Renal cortical epithelial cell (primary cell): ENCODE measurements at regions not wholly inside any gene's neighbourhood (a gene's known extent, or its start where the extent isn't known, plus 50 kb on each side); places are given as distances from the start of the nearest gene placed in this dataset.
"Not testable (repeated sequence)": the region's sequence is repeated elsewhere in the genome, so short reads cannot be mapped to it uniquely, and the experiment has no call there.

ENCODE experiments used
- DNase-seq: peaks from one replicate; pipeline ENCODE4 v3.0.0-alpha.2; 2011; ENCODE audit warnings: low read depth

GRCh38 chrX:74251006-74251930, 52.7 kb upstream of the ZCCHC13 start:
- peak; percentile 71 for DNase-seq

- DNase-seq: no peak
Observed at GRCh38 chrX:74250574-74250973, 53.4 kb upstream of the ZCCHC13 start.

DNA sequence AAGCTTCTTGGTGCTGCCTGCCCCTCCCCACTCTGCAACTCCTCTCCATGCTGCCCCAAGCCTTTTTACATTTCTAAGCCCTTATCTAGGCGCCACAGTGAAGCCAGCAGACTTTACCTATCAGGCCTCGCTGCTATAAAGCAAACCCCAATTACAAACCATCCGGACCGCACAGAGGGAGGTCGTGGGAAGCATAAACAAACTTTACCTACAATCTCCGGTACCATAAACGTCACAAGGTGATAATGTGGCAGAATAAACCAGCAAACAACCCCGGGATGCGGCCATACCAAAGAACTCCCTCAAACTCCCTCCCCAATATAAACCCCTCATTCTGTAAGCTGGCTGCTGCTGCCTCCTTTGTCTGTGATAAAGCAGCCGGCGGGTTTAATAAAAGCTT, 54.0 kb upstream of the ZCCHC13 start:
- no peak for DNase-seq

GRCh38 chrX:74248889-74249288, 55.1 kb upstream of the ZCCHC13 start:
- DNase-seq: peak; percentile 11

- no peak for DNase-seq
Observed at GRCh38 chrX:74246524-74246923, 57.5 kb upstream of the ZCCHC13 start.

GRCh38 chrX:74242484-74243138, 61.4 kb upstream of the ZCCHC13 start:
- no peak for DNase-seq

DNA sequence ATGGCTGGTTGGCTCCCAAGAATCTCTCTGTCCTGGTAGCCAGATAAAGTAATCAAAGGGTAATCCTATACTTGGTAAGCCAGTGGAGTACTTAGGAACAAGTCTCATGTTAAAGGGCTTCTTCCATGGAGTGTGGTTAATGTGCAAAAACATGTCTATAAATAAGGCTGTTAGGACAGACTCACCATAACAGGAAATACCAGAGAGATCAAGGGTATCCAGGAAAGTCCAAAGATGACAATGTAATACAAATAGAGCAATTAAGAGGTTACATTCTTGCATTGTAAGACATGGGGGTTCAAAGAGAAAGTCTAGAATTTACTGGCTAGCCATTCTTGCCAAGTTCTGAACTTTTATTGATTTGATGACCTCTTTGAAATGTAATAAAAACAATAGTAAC, 61.9 kb upstream of the ZCCHC13 start:
- peak; percentile 76 for DNase-seq

GRCh38 chrX:74238771-74239170, 65.2 kb upstream of the ZCCHC13 start:
- no peak for DNase-seq

GRCh38 chrX:74234818-74235217, 69.2 kb upstream of the ZCCHC13 start:
- no peak for DNase-seq

GRCh38 chrX:74232859-74233258, 71.1 kb upstream of the ZCCHC13 start:
- DNase-seq: peak; percentile 13

- DNase-seq: peak; percentile 37
Observed at GRCh38 chrX:74231625-74232024, 72.4 kb upstream of the ZCCHC13 start.

DNA sequence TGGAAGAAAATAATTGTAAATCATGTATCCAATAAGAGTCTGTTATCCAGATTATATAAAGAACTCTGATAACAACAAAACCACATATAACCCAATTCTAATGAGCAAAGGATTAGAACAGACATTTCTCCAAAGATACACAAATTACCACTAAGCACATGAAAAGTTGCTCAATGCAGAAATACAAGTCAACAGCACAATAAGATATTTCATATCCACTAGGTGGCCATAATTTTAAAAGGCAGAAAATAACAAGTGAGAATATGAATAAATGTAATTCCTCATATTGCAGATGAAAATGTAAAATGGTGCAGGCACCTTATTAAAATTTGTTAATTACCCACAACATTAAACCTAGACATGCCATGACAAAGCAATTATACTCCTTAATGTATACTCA, 73.9 kb upstream of the ZCCHC13 start:
- DNase-seq: no peak

- no peak for DNase-seq
Observed at GRCh38 chrX:74225111-74225510, 78.9 kb upstream of the ZCCHC13 start.

GRCh38 chrX:74220277-74220676, 83.7 kb upstream of the ZCCHC13 start:
- no peak for DNase-seq

GRCh38 chrX:74218895-74219294, 85.1 kb upstream of the ZCCHC13 start:
- DNase-seq: no peak

DNA sequence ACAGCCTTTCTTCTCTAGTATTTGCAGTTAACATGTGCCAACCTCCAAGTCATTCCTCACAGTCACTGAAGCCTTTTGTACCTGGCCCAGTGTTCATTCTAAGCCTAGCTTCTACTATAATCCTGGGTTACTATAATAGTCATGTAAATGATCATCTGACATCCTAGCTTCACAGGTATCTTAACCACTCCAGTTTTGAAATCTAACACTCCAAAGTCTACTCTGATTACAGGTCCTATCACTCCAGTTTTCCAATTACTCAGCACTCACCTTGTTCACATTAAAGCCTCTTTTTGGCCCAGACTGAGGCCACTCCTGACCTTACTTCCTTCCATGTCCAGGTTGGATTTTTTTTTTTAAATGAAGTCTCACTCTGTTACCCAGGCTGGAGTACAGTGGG, 87.6 kb upstream of the ZCCHC13 start:
- no peak for DNase-seq

DNA sequence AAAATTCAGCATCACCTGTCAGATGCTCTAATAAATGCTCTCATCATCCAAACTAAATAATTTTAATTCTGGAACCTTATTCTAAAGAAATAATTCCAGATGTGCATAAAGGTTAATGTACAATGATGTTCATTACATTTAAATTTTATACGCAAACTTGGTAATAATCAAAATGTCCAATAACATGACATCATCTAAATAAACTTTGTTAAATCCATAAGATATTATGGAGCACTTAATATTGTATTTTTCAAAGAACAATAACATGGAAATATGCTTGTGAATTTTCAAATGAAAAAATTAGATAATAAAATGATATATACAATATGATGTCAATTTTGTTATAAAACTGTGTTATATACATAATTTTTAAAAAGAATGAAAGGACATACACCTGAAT, 92.1 kb upstream of the ZCCHC13 start:
- no peak for DNase-seq

DNA sequence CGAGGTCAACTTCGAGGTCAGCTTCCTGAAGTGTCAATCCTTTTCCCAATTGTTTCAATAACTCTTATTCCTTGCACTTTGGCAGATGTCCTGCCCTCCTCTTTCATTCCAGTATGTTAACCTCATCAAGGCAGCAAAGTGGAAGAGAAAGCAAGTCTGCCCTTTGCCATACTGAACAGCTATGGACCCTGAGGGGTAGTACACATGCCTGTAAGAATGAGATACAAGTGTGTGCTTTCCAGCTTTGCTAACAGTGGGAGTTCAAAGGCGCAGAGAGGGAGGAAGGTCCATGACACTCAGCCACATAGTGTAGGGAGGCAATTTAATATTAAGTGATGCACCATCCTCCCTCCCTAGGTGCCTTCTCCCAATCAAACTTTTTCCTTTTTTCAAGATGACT, 96.4 kb upstream of the ZCCHC13 start:
- no peak for DNase-seq

GRCh38 chrX:74195605-74196004, 108.4 kb upstream of the ZCCHC13 start:
- no peak for DNase-seq

- no peak for DNase-seq
Observed at GRCh38 chrX:74195120-74195519, 108.9 kb upstream of the ZCCHC13 start.

DNA sequence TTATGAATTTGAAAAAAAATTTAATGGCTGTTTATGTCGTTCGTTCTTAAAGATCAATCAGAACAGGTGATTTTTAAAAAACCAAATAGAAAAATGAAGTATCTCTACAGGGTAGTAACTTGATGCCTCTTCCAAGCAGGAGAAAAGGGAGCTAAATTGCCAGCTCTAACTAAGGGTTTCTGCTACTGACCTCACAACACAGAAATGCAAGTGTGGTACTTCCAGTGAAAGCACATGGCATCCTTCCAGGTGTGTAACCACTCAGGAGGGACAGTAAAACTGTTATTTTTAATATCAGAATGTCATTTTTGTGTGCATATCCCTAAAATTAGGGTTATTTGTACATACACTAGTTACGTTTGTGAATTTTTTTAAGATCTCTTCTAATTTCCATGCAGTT, 116.8 kb upstream of the ZCCHC13 start:
- peak; percentile 4 for DNase-seq

GRCh38 chrX:74183047-74183446, 120.9 kb upstream of the ZCCHC13 start:
- DNase-seq: not testable (repeated sequence)

DNA sequence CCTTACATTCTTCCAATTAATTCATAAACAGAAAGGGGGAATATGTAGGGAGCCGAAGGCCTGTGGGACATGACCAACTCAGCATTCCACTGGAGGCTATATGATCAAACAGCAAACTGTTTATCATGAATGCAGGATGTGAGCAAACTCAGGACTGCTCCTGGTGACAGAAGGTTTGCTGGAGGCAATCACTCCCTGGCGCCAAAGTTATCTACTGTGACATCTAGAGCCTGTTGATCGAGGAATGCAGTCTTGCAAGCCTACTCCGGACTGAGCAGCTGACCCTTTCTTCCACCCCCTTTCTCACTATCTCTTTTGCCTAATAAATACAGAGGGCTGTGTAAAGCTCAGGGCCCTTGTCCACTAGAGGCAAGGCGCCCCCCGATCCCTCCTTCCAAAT, 122.0 kb upstream of the ZCCHC13 start:
- not testable (repeated sequence) for DNase-seq
